GM12878 (cell line): ENCODE measurements at regions not wholly inside any gene's neighbourhood (a gene's known extent, or its start where the extent isn't known, plus 50 kb on each side); places are given as distances from the start of the nearest gene placed in this dataset.
"Not testable (repeated sequence)": the region's sequence is repeated elsewhere in the genome, so short reads cannot be mapped to it uniquely, and the experiment has no call there.

Experiments
- ATAC-seq: fragments of 200-7000 bp; cut with Tn5 transposase; 3 replicates; pipeline ENCODE4 v1.9.1; 2020; ENCODE audit warnings: mild to moderate bottlenecking, moderate library complexity
- BruUV-seq: library from RNA; stranded (reverse); fragments of 400-500 nt; replicated peaks from 2 replicates; lab custom pipeline; 2021; lab: Mats Ljungman, UMichigan
- CTCF ChIA-PET: fragments of 300-600 bp; sonication (Branson Sonifier 250); formaldehyde crosslinking; extraction: SDS; loops from one replicate; lab custom pipeline; 2021; ENCODE audit warnings: inconsistent platforms; lab: Yijun Ruan, JAX
- POLR2A ChIA-PET: fragments of 350-600 bp; formaldehyde crosslinking; extraction: SDS; loops from one replicate; lab custom pipeline; 2021; ENCODE audit warnings: inconsistent platforms; lab: Charles Lee
- RAD21 ChIA-PET: fragments of 300-600 bp; sonication (Branson Sonifier 250); formaldehyde crosslinking; loops from one replicate; lab custom pipeline; 2023; ENCODE audit warnings: antibody characterized with exemption; ENCODE audit not compliant: unreplicated experiment; lab: Charles Lee
- SMC1A ChIA-PET: fragments of 300-600 bp; sonication (Branson Sonifier 250); formaldehyde crosslinking; loops from one replicate; lab custom pipeline; 2023; ENCODE audit not compliant: unreplicated experiment, uncharacterized antibody; lab: Charles Lee
- DNase-seq: peaks from one replicate; pipeline ENCODE4 v3.0.0-alpha.2; 2011; ENCODE audit warnings: low read depth, low spot score
- FAIRE-seq: peaks from 3 replicates; lab custom pipeline; 2011; peaks lifted over from hg19 to GRCh38; lab: Jason Lieb, UNC
- H2AFZ ChIP-seq: 2 replicates; pipeline ENCODE4 v1.6.0; 2011; ENCODE audit warnings: low read depth, low read length, control low read depth; ENCODE audit not compliant: control insufficient read depth
- H3K27ac ChIP-seq: 2 replicates; pipeline ENCODE4 v1.5.1; 2011; ENCODE audit warnings: control low read depth; ENCODE audit not compliant: control insufficient read depth, insufficient read depth
- H3K27me3 ChIP-seq, 2 experiments: replicated peaks in 1 of 2; 2 replicates each; pipeline versions ENCODE4 v1.6.0 to v1.6.1; 2011; ENCODE audit warnings: low read length in 1 of 2; ENCODE audit not compliant: control insufficient read depth in 2 of 2, insufficient read depth in 2 of 2
- H3K36me3 ChIP-seq, 2 experiments: 2 replicates each; pipeline ENCODE4 v1.5.1; 2011; ENCODE audit warnings: low read length in 1 of 2; ENCODE audit not compliant: control insufficient read depth in 2 of 2, insufficient read depth in 2 of 2
- H3K4me1 ChIP-seq: 2 replicates; pipeline ENCODE4 v1.6.1; 2011; ENCODE audit warnings: mild to moderate bottlenecking, low read length, moderate library complexity, mixed read lengths; ENCODE audit not compliant: control insufficient read depth, insufficient read depth
- H3K4me2 ChIP-seq: 2 replicates; pipeline ENCODE4 v1.6.0; 2011; ENCODE audit warnings: control low read depth; ENCODE audit not compliant: control insufficient read depth, insufficient read depth
- H3K4me3 ChIP-seq: fragments of 200-600 bp; sonication (generic); 2 replicates; pipeline ENCODE4 v1.5.1; 2016
- H3K79me2 ChIP-seq: 2 replicates; pipeline ENCODE4 v1.6.0; 2011; ENCODE audit warnings: low read length; ENCODE audit not compliant: control insufficient read depth, insufficient read depth
- H3K9ac ChIP-seq: 2 replicates; pipeline ENCODE4 v1.8.0; 2011; ENCODE audit warnings: low read length, control low read depth, mixed read lengths; ENCODE audit not compliant: control insufficient read depth, insufficient read depth
- H3K9me3 ChIP-seq: replicated peaks from 3 replicates; pipeline ENCODE4 v1.5.1; 2011; ENCODE audit warnings: mild to moderate bottlenecking, low read length; ENCODE audit not compliant: control insufficient read depth, insufficient read depth
- H4K20me1 ChIP-seq: 2 replicates; pipeline ENCODE4 v1.6.0; 2011; ENCODE audit not compliant: control insufficient read depth, insufficient read depth
- WGBS: methylation state at CpG from one replicate; pipeline ENCODE4 v1.1.6; 2016; ENCODE audit warnings: low lambda C conversion rate; ENCODE audit not compliant: insufficient replicate concordance, insufficient coverage; ENCODE audit errors: missing lambda C conversion rate; 5-methylcytosine and 5-hydroxymethylcytosine counted together
- in situ Hi-C: fragments of 300-500 bp; cut with MboI; formaldehyde crosslinking; loops from 9 replicates; pipeline ENCODE4 v1.14.3; 2018; ENCODE audit warnings: mixed read lengths
- intact Hi-C: fragments of 100-400 bp; cut with micrococcal nuclease; formaldehyde crosslinking; loops from one replicate; pipeline ENCODE4 v1.14.2; 2022; ENCODE audit not compliant: unreplicated experiment

GRCh38 chr20:30337556-30337955 is 919.9 kb upstream of the DEFB115 start:
- H3K4me2 ChIP-seq, H3K9ac ChIP-seq, FAIRE-seq, H3K4me3 ChIP-seq, intact Hi-C loops, H3K27me3 ChIP-seq, CTCF ChIA-PET, BruUV-seq, H3K27ac ChIP-seq, RAD21 ChIA-PET, DNase-seq, in situ Hi-C loops, H3K4me1 ChIP-seq, H3K36me3 ChIP-seq, SMC1A ChIA-PET, H3K9me3 ChIP-seq, H4K20me1 ChIP-seq, H3K79me2 ChIP-seq, ATAC-seq, POLR2A ChIA-PET, H2AFZ ChIP-seq: not testable (repeated sequence)
- 30% methylated on average over 4 of the region's 4 CpGs for WGBS

- H3K27ac ChIP-seq, intact Hi-C loops, ATAC-seq, H4K20me1 ChIP-seq, H3K4me2 ChIP-seq, H2AFZ ChIP-seq, SMC1A ChIA-PET, H3K9me3 ChIP-seq, CTCF ChIA-PET, H3K27me3 ChIP-seq, in situ Hi-C loops, H3K36me3 ChIP-seq, DNase-seq, FAIRE-seq, POLR2A ChIA-PET, BruUV-seq, H3K9ac ChIP-seq, H3K79me2 ChIP-seq, H3K4me3 ChIP-seq, RAD21 ChIA-PET, H3K4me1 ChIP-seq: not testable (repeated sequence)
- 32% methylated on average over 6 of the region's 6 CpGs for WGBS
Observed at GRCh38 chr20:30348932-30349331, 908.5 kb upstream of the DEFB115 start.
